Myocyte (in vitro differentiated cells): ENCODE measurements at regions not wholly inside any gene's neighbourhood (a gene's known extent, or its start where the extent isn't known, plus 50 kb on each side); places are given as distances from the start of the nearest gene placed in this dataset.
"Not testable (repeated sequence)": the region's sequence is repeated elsewhere in the genome, so short reads cannot be mapped to it uniquely, and the experiment has no call there.

Experiments used
- DNase-seq: peaks from one replicate; pipeline ENCODE4 v3.0.0-alpha.2; 2012; ENCODE audit warnings: low read depth

DNA sequence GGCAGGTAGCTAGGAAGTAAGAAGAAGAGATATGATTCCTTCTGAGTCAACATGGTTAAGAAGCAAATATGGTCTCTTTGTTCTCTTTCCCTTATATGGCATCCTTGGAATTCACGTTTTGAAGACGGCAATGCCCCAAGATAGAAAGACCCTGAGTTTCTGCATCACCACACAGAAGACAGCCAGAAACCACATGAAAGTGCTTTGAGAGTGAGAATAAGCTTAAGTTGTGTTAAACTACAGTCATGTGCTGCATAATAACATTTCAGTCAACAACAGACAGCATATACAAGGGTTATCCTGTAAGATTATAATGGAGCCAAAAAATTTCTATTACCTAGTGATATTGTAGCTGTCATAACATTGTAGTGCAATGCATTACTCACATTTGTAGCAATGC is 89.9 kb upstream of the STEAP1 start:
- no peak for DNase-seq

DNA sequence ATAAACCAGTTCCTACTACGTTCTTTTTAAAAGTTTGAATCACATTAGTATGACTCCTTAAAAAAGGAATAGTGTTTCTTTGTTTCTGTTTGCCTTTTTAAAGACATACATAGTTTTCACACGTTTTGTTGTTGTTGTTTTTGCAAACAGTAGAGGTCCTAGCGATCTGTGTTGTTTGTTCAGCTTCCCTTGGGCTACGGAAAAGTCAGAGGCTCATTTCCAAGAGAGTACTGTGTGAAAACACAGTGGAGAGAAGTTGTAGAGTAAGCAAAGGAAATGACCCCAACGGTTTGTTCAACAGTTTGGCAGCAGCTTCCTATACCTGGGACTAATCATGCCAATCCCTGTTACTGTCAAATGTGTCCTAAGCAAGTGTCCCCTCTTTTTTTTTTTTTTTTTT is 87.1 kb upstream of the STEAP1 start:
- no peak for DNase-seq

DNA sequence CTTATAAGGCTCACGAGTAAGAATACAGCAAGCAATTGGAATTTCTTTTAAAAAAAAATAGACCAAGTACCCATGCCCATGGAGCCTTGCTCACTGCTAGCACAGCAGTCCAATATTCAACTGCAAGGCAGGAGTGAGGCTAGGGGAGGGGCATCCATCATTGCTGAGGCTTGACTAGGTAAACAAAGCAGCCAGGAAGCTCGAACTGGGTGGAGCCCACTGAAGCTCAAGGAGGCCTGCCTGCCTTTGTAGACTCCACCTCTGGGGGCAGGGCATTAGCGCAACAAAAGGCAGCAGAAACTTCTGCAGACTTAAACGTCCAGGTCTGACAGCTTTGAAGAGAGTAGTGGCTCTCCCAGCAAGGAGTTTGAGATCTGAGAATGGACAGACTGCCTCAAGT is 84.0 kb upstream of the STEAP1 start:
- not testable (repeated sequence) for DNase-seq

GRCh38 chr7:90078921-90079320 is 75.3 kb upstream of the STEAP1 start:
- DNase-seq: no peak

- no peak for DNase-seq
Observed at GRCh38 chr7:90081621-90082020, 72.6 kb upstream of the STEAP1 start.

- no peak for DNase-seq
Observed at GRCh38 chr7:90092506-90092905, 61.8 kb upstream of the STEAP1 start.

GRCh38 chr7:90094030-90094429 is 60.2 kb upstream of the STEAP1 start:
- no peak for DNase-seq
